ENCODE measurements at regions not wholly inside any gene's neighbourhood (a gene's known extent, or its start where the extent isn't known, plus 50 kb on each side); places are given as distances from the start of the nearest gene placed in this dataset.

DNA sequence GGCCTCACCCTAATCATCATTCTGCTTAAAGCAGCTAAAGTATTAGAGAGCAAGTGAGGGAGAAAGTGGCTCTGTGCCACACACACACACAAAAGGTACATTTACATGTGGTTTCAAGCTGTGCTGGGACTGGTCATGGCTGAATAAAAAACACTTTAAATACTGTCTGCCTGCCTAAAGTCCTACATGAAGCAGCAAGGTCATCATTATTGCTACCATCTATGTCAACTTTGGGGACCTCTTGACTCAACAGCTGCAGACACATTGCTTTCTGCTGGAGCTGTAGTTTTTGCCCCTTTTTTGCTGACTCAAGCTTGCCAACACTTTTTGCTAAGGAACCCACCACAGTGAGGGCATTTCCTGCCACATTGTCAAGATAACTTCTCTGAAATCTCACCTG, 1237.9 kb downstream of the ROBO2 start:
- no peaks in the 10 kb centered on the region for H3K27me3 ChIP-seq (ENCODE audit: insufficient read depth, low read depth, severe bottlenecking)
- H3K4me3 ChIP-seq (ENCODE audit: low read depth, low read length), result no peak overlapping the region
- no peaks in the 10 kb centered on the region for H3K36me3 ChIP-seq
- no peak overlapping the region for H3K27ac ChIP-seq
- no peaks in the 10 kb centered on the region for H3K9me3 ChIP-seq (ENCODE audit: severe bottlenecking)
- TF ChIP-seq, protein P1, sequence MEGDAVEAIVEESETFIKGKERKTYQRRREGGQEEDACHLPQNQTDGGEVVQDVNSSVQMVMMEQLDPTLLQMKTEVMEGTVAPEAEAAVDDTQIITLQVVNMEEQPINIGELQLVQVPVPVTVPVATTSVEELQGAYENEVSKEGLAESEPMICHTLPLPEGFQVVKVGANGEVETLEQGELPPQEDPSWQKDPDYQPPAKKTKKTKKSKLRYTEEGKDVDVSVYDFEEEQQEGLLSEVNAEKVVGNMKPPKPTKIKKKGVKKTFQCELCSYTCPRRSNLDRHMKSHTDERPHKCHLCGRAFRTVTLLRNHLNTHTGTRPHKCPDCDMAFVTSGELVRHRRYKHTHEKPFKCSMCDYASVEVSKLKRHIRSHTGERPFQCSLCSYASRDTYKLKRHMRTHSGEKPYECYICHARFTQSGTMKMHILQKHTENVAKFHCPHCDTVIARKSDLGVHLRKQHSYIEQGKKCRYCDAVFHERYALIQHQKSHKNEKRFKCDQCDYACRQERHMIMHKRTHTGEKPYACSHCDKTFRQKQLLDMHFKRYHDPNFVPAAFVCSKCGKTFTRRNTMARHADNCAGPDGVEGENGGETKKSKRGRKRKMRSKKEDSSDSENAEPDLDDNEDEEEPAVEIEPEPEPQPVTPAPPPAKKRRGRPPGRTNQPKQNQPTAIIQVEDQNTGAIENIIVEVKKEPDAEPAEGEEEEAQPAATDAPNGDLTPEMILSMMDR (IDR thresholded peaks at IDR 0.05; ENCODE audit: low read depth, low read length), result no peak
- DNase-seq, result no peak

DNA sequence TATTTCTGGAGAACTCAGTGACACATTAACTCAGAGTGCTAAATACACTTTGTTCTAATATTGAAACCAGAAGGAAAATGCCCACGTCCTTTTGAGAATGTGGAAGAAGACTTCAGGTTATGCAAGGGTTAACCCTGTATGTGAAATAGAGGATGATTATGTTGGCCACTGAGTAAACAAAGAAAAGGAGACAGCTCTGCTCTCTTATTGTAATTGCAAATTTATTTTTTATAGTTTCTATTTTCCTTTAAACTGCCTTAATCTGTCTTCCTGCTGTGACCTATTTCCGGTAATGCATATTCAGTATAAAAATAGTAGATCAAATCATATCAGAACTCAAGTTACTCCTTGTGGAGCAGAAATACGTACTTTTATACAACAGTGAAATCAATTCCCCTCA, 1239.2 kb downstream of the ROBO2 start:
- H3K27me3 ChIP-seq (ENCODE audit: insufficient read depth, low read depth, severe bottlenecking), result no peaks in the 10 kb centered on the region
- H3K27ac ChIP-seq, result no peak overlapping the region
- no peak overlapping the region for H3K4me3 ChIP-seq (ENCODE audit: low read depth, low read length)
- TF ChIP-seq, protein P1 (IDR thresholded peaks at IDR 0.05; ENCODE audit: low read depth, low read length), result no peak
- no peaks in the 10 kb centered on the region for H3K36me3 ChIP-seq
- no peaks in the 10 kb centered on the region for H3K9me3 ChIP-seq (ENCODE audit: severe bottlenecking)
- DNase-seq, result no peak

DNA sequence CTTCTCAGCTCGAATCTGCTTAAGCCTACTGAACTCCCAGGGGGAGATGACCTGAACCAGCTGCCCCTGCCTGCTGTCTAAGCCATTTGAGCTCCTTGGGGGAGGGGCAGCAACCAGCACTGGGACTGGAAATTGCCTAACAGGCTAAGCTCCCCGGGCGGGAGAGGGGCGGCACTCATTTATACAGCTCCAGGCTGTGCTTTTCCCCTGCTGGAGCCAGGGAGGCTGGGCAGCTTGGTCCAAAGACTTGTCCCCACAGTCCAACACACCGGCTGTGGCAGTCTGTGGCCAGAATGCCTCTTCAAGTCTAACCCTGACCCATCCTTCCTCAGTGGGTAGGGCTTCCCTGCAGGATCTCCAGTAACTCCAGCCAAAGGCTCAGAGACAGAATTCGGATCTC, 1241.5 kb downstream of the ROBO2 start:
- Histone ChIP-seq H3K27me3 (ENCODE audit: insufficient read depth, low read depth, severe bottlenecking) (no peaks in the 10 kb centered on the region), H3K9me3 (ENCODE audit: severe bottlenecking) (no peaks in the 10 kb centered on the region), H3K4me3 (ENCODE audit: low read depth, low read length) (no peak overlapping the region), H3K36me3 (no peaks in the 10 kb centered on the region), H3K27ac (peak overlapping the region; percentile 66)
- TF ChIP-seq, protein P1 (IDR thresholded peaks at IDR 0.05; ENCODE audit: low read depth, low read length), result no peak
- DNase-seq, result peak; percentile 91

DNA sequence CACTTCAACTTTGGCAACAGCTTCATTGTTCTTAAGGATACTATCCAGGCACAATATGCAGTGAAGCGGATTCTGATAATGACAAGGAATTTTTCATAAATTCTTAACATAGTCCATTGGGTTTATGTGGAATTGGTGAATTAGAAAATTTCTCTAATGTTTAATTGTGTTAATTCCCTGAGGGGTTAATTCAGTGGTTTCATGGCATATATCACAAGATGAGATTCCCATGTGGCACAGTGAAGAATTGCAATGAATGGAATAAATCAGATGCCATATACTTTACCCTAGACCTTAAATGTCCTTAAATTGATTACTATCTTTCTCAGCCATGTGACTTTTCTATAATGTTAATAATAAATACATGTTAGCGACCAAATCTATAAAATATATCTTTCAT, 1244.1 kb downstream of the ROBO2 start:
- no peak overlapping the region for H3K27ac ChIP-seq
- no peaks in the 10 kb centered on the region for H3K27me3 ChIP-seq (ENCODE audit: insufficient read depth, low read depth, severe bottlenecking)
- H3K9me3 ChIP-seq (ENCODE audit: severe bottlenecking), result no peaks in the 10 kb centered on the region
- no peak for DNase-seq
- no peak overlapping the region for H3K4me3 ChIP-seq (ENCODE audit: low read depth, low read length)
- TF ChIP-seq, protein P1 (IDR thresholded peaks at IDR 0.05; ENCODE audit: low read depth, low read length), result no peak
- H3K36me3 ChIP-seq, result no peaks in the 10 kb centered on the region

DNA sequence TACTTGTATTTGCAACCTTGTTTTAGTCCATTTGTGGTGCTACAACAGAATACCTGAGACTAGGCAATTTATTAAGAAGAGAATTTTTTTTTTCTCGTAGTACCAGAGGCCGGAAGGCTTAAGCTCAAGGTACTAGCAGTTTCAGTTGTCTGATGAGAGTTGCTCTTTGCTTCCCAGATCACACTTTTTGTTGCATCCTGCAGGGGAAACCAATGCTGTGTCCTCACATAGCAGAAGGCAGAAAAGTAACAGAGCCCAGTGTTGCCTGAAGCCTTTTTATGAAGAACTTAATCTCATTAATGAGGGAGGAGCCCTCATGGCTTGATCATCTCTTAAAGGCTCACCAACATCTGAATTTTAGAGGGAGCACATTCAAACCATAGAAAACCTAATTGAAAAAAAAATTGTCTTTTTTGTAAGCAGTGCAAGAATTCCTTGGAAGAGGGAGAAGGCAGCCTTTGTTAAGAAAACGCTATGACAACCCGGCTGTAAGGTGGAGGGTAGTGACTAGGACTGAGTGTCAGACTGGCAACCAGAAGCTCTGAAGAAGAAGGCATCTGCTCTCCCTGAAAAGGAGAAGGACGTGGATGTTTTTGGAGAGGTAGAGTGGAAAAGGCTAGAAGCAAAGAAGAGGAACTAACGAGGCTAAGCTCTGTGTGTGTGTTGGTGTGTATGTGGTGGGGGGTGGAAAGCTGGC, 1245.3 kb downstream of the ROBO2 start:
- no peaks in the 10 kb centered on the region for H3K36me3 ChIP-seq
- no peak overlapping the region for H3K27ac ChIP-seq
- no peaks in the 10 kb centered on the region for H3K9me3 ChIP-seq (ENCODE audit: severe bottlenecking)
- no peak overlapping the region for H3K4me3 ChIP-seq (ENCODE audit: low read depth, low read length)
- TF ChIP-seq, protein P1 (IDR thresholded peaks at IDR 0.05; ENCODE audit: low read depth, low read length), result no peak
- H3K27me3 ChIP-seq (ENCODE audit: insufficient read depth, low read depth, severe bottlenecking), result no peaks in the 10 kb centered on the region
- DNase-seq, result no peak

DNA sequence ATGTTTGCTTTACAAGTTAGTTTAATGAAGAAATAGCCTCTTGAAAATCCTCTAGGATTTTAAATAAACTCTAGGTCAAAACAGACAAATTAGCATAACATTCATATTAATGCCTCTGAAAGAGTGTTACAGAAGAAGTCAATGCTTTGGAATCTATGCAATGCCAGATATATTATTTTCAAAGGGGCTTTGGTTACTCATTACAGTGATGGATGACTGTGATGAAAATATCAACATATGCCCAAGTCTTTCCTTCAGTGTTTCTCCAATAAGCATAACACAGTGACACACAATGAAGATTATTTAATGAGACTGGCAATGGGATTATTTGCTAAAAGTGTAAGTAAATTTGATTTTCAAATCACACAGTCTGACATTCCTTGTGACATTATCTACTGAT, 1247.2 kb downstream of the ROBO2 start:
- H3K4me3 ChIP-seq (ENCODE audit: low read depth, low read length), result no peak overlapping the region
- no peaks in the 10 kb centered on the region for H3K9me3 ChIP-seq (ENCODE audit: severe bottlenecking)
- TF ChIP-seq, protein P1 (IDR thresholded peaks at IDR 0.05; ENCODE audit: low read depth, low read length), result no peak
- no peaks in the 10 kb centered on the region for H3K36me3 ChIP-seq
- H3K27me3 ChIP-seq (ENCODE audit: insufficient read depth, low read depth, severe bottlenecking), result no peaks in the 10 kb centered on the region
- no peak for DNase-seq
- H3K27ac ChIP-seq, result no peak overlapping the region
